Trophoblast cell (in vitro differentiated cells and primary cell): ENCODE measurements at regions not wholly inside any gene's neighbourhood (a gene's known extent, or its start where the extent isn't known, plus 50 kb on each side); places are given as distances from the start of the nearest gene placed in this dataset.
"Not testable (repeated sequence)": the region's sequence is repeated elsewhere in the genome, so short reads cannot be mapped to it uniquely, and the experiment has no call there.

Experiments
- DNase-seq, 2 donors: peaks; one replicate each; pipeline ENCODE4 v3.0.0-alpha.2; 2016
- H2AFZ ChIP-seq: 2 replicates; pipeline ENCODE4 v1.6.1; 2013; ENCODE audit warnings: low read length, moderate library complexity, mild to moderate bottlenecking; ENCODE audit not compliant: insufficient read depth, poor library complexity
- H2AK5ac ChIP-seq: 2 replicates; pipeline ENCODE4 v1.6.1; 2013; ENCODE audit warnings: mild to moderate bottlenecking, low read length
- H2BK120ac ChIP-seq: 2 replicates; pipeline ENCODE4 v1.6.1; 2013; ENCODE audit warnings: low read length, mild to moderate bottlenecking, moderate library complexity; ENCODE audit not compliant: insufficient read depth, poor library complexity
- H2BK12ac ChIP-seq: 2 replicates; pipeline ENCODE4 v1.6.1; 2013; ENCODE audit warnings: mild to moderate bottlenecking, low read length, moderate library complexity
- H2BK5ac ChIP-seq: 2 replicates; pipeline ENCODE4 v1.6.1; 2013; ENCODE audit warnings: low read length, low read depth, moderate library complexity, mild to moderate bottlenecking; ENCODE audit not compliant: poor library complexity
- H3K14ac ChIP-seq: 2 replicates; pipeline ENCODE4 v1.6.1; 2013; ENCODE audit warnings: mild to moderate bottlenecking, low read length
- H3K18ac ChIP-seq: 2 replicates; pipeline ENCODE4 v1.6.1; 2013; ENCODE audit warnings: mild to moderate bottlenecking, low read length
- H3K23ac ChIP-seq: 2 replicates; pipeline ENCODE4 v1.6.1; 2013; ENCODE audit warnings: low read length
- H3K27ac ChIP-seq: 2 replicates; pipeline ENCODE4 v1.5.1; 2013; ENCODE audit warnings: low read depth, mild to moderate bottlenecking, inconsistent platforms, low read length, moderate library complexity
- H3K27me3 ChIP-seq: 2 replicates; pipeline ENCODE4 v1.6.1; 2013; ENCODE audit warnings: inconsistent platforms, mild to moderate bottlenecking, low read length, moderate library complexity; ENCODE audit not compliant: insufficient read depth
- H3K36me3 ChIP-seq, 2 experiments: 1 replicate in 1 of 2; 2 replicates in 1 of 2; pipeline ENCODE4 v1.6.1; 2013; ENCODE audit warnings: low read length in 2 of 2, mild to moderate bottlenecking in 2 of 2, moderate library complexity in 1 of 2; ENCODE audit not compliant: insufficient read depth in 2 of 2, control insufficient read depth in 1 of 2
- H3K4ac ChIP-seq: 2 replicates; pipeline ENCODE4 v1.6.1; 2013; ENCODE audit warnings: low read depth, mild to moderate bottlenecking, low read length, moderate library complexity
- H3K4me1 ChIP-seq, 2 experiments: 1 replicate in 1 of 2; 2 replicates in 1 of 2; pipeline ENCODE4 v1.6.1; 2013; ENCODE audit warnings: low read length in 2 of 2, mild to moderate bottlenecking in 2 of 2, moderate library complexity in 1 of 2; ENCODE audit not compliant: insufficient read depth in 2 of 2, control insufficient read depth in 1 of 2
- H3K4me2 ChIP-seq: 2 replicates; pipeline ENCODE4 v1.6.1; 2013; ENCODE audit warnings: inconsistent platforms, mild to moderate bottlenecking, low read length, moderate library complexity
- H3K4me3 ChIP-seq: 2 replicates; pipeline ENCODE4 v1.5.1; 2013; ENCODE audit warnings: mild to moderate bottlenecking, low read depth, low read length, inconsistent platforms
- H3K79me1 ChIP-seq: one replicate; pipeline ENCODE4 v1.6.1; 2013; ENCODE audit warnings: low read length
- H3K79me2 ChIP-seq: 2 replicates; pipeline ENCODE4 v1.6.1; 2013; ENCODE audit warnings: low read length, mild to moderate bottlenecking; ENCODE audit not compliant: control insufficient read depth, insufficient read depth, poor library complexity
- H3K9ac ChIP-seq: 2 replicates; pipeline ENCODE4 v1.6.1; 2013; ENCODE audit warnings: mild to moderate bottlenecking, low read length
- H3K9me3 ChIP-seq: 2 replicates; pipeline ENCODE4 v1.6.1; 2013; ENCODE audit warnings: low read depth, mild to moderate bottlenecking, control low read depth, inconsistent platforms, low read length; ENCODE audit not compliant: insufficient read depth
- H4K12ac ChIP-seq: 2 replicates; pipeline ENCODE4 v1.6.1; 2013; ENCODE audit warnings: low read depth, mild to moderate bottlenecking, low read length, moderate library complexity
- H4K8ac ChIP-seq: 2 replicates; pipeline ENCODE4 v1.6.1; 2013; ENCODE audit warnings: low read depth, mild to moderate bottlenecking, low read length, moderate library complexity
- H4K91ac ChIP-seq: one replicate; pipeline ENCODE4 v1.6.1; 2013; ENCODE audit warnings: low read depth, mild to moderate bottlenecking, low read length, moderate library complexity
- WGBS: extraction: QIAGEN DNeasy Blood & Tissue Kit; methylation state at CpG from one replicate; pipeline ENCODE4 v1.1.7; 2013; ENCODE audit warnings: missing lambda C conversion rate; ENCODE audit not compliant: insufficient read length, insufficient coverage; ENCODE audit errors: extremely low coverage; 5-methylcytosine and 5-hydroxymethylcytosine counted together

- no peak for DNase-seq
- Histone ChIP-seq H2AK5ac (no peak overlapping the region), H3K4me3 (no peak overlapping the region), H2BK120ac (no peak overlapping the region), H3K14ac (no peak overlapping the region), H3K79me1 (peaks cover 5% of the 10 kb centered on the region), H3K4me1 (peaks cover 6 to 8% of the 10 kb centered on the region in 2 experiments), H2BK5ac (no peak overlapping the region), H3K4me2 (no peak overlapping the region), H4K12ac (no peak overlapping the region), H3K27ac (no peak overlapping the region), H4K8ac (no peak overlapping the region), H3K79me2 (no peaks in the 10 kb centered on the region), H3K9me3 (no peaks in the 10 kb centered on the region), H3K23ac (no peak overlapping the region), H3K9ac (no peak overlapping the region), H3K4ac (no peak overlapping the region), H3K36me3 (no peaks in the 10 kb centered on the region), H4K91ac (no peak overlapping the region), H2BK12ac (no peak overlapping the region), H3K27me3 (no peaks in the 10 kb centered on the region), H2AFZ (no peak overlapping the region), H3K18ac (no peak overlapping the region)
- no CpG with 5 or more reads among the region's 4 CpGs for WGBS
These were observed 83.0 kb upstream of the PITRM1 start for GRCh38 chr10:3255616-3256015.

- no peaks in the 10 kb centered on the region for H3K79me2 ChIP-seq
- no peak overlapping the region for H2BK12ac ChIP-seq
- no CpG with 5 or more reads among the region's 5 CpGs for WGBS
- no peak overlapping the region for H3K9ac ChIP-seq
- H3K36me3 ChIP-seq, result no peaks in the 10 kb centered on the region
- peaks cover 4% of the 10 kb centered on the region for H3K79me1 ChIP-seq
- no peak overlapping the region for H3K18ac ChIP-seq
- no peak overlapping the region for H4K8ac ChIP-seq
- no peak overlapping the region for H3K4ac ChIP-seq
- H4K12ac ChIP-seq, result no peak overlapping the region
- H2BK5ac ChIP-seq, result no peak overlapping the region
- H2AK5ac ChIP-seq, result no peak overlapping the region
- no peak overlapping the region for H2BK120ac ChIP-seq
- H3K23ac ChIP-seq, result no peak overlapping the region
- no peak overlapping the region for H3K27ac ChIP-seq
- no peak overlapping the region for H3K4me2 ChIP-seq
- H3K4me3 ChIP-seq, result no peak overlapping the region
- no peak overlapping the region for H4K91ac ChIP-seq
- no peak overlapping the region for H3K14ac ChIP-seq
- H3K9me3 ChIP-seq, result no peaks in the 10 kb centered on the region
- no peak overlapping the region for H2AFZ ChIP-seq
- DNase-seq, result no peak
- peaks cover 6 to 8% of the 10 kb centered on the region in 2 experiments for H3K4me1 ChIP-seq
- no peaks in the 10 kb centered on the region for H3K27me3 ChIP-seq
These were observed 82.5 kb upstream of the PITRM1 start for GRCh38 chr10:3255075-3255474.

- not testable (repeated sequence) for H3K79me2 ChIP-seq, H3K4me2 ChIP-seq, H3K14ac ChIP-seq, H3K4me1 ChIP-seq, H3K27ac ChIP-seq, H4K12ac ChIP-seq, H4K91ac ChIP-seq, H2AK5ac ChIP-seq, H2BK12ac ChIP-seq, H2AFZ ChIP-seq, H3K18ac ChIP-seq, H3K9me3 ChIP-seq, H3K27me3 ChIP-seq, H2BK5ac ChIP-seq, H3K23ac ChIP-seq, H3K36me3 ChIP-seq, H3K9ac ChIP-seq, DNase-seq, H3K4ac ChIP-seq, H3K4me3 ChIP-seq, H2BK120ac ChIP-seq, H3K79me1 ChIP-seq, H4K8ac ChIP-seq
- WGBS, result 100% methylated on average over 3 of the region's 3 CpGs
These were observed 81.4 kb upstream of the PITRM1 start for GRCh38 chr10:3253974-3254373.

- no peaks in the 10 kb centered on the region for H3K27me3 ChIP-seq
- H3K4ac ChIP-seq, result no peak overlapping the region
- H2BK12ac ChIP-seq, result no peak overlapping the region
- no peak overlapping the region for H4K91ac ChIP-seq
- no peak overlapping the region for H3K14ac ChIP-seq
- no peak overlapping the region for H2BK120ac ChIP-seq
- H3K79me1 ChIP-seq, result peaks cover 3% of the 10 kb centered on the region
- no peak overlapping the region for H3K9ac ChIP-seq
- H3K4me3 ChIP-seq, result no peak overlapping the region
- no peaks in the 10 kb centered on the region for H3K79me2 ChIP-seq
- no peaks in the 10 kb centered on the region for H3K4me1 ChIP-seq
- no peak overlapping the region for H2BK5ac ChIP-seq
- H3K4me2 ChIP-seq, result no peak overlapping the region
- H3K36me3 ChIP-seq, result no peaks in the 10 kb centered on the region
- no peaks in the 10 kb centered on the region for H3K9me3 ChIP-seq
- no peak overlapping the region for H4K8ac ChIP-seq
- no peak overlapping the region for H3K27ac ChIP-seq
- H3K23ac ChIP-seq, result no peak overlapping the region
- H2AFZ ChIP-seq, result no peak overlapping the region
- H4K12ac ChIP-seq, result no peak overlapping the region
- peak overlapping the region; percentile 93 for H2AK5ac ChIP-seq
- H3K18ac ChIP-seq, result no peak overlapping the region
- DNase-seq, result no peak
- WGBS, result no CpG with 5 or more reads among the region's 10 CpGs
These were observed 78.6 kb upstream of the PITRM1 start for GRCh38 chr10:3251172-3251571.
